GM18858 (cell line): ENCODE measurements at regions not wholly inside any gene's neighbourhood (a gene's known extent, or its start where the extent isn't known, plus 50 kb on each side); places are given as distances from the start of the nearest gene placed in this dataset.

Experiments used
- ATAC-seq: cut with Tn5 transposase; IDR thresholded peaks from one replicate; pipeline ENCODE4 v1.9.1; 2021; ENCODE audit not compliant: unreplicated experiment

DNA sequence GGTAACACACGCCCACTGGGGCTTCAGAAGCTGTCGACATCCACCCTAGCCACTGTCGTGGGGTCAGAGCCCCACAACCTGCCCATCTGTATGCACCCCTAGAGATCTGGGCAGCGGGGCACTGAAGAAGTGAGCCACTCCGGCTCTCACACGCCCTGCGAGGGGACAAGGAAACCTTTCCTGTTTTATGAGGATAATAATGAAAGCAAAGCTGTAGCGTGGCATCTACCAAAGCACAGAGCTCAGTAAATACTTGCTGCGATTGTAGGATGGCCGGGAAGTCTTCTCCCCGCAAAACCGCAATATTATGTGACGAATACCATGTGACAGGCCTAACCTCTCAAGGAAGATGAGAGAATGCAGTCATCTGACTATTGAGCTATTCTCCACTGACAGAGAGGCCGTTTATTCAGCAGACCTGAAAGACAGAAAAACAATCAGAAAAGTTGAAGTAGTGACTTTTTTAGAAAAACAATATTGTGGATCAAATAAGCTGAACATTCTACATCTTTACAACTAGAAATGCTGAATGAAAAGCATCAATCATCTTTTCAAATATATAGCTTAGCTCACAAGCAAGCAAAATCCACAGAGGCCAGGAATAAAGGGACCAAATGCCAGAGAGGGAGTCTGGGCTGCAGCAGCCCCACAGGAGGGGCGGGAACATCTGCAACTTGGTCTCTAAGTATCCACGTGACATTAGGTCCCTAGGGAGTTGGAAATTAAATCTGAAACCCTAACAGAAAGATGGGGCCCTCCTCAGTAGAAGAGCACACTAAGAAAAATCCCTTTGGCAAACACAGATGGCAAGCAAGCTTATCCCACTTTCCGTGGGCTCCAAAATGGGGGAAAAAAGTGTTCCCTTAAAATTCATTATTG is 207.8 kb downstream of the TTLL2 start:
- ATAC-seq = no peak

GRCh38 chr6:167533851-167534250 is 209.0 kb downstream of the TTLL2 start:
- no peak for ATAC-seq

- ATAC-seq = no peak
Measured at GRCh38 chr6:167537816-167538215, 212.9 kb downstream of the TTLL2 start.

GRCh38 chr6:167538746-167539145 is 213.9 kb downstream of the TTLL2 start:
- no peak for ATAC-seq

DNA sequence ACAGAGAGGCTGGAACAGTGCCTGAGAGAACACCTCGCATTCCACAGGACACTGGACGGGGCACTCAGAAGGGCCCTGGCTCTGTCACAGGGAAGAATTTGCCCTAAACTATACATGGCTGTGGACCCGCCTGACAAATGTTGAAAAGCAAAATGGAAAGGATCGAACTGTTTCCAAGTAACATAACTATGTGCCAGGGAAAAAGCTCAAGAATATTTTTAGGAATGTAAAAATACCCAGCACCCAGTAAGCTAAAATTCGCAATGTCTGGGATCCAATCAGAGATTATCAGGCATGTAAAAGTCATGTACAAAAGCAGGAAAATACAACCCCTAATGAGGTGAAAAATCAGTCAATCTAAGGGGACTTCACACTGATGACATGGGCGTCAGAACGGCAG is 215.9 kb downstream of the TTLL2 start:
- ATAC-seq = no peak

DNA sequence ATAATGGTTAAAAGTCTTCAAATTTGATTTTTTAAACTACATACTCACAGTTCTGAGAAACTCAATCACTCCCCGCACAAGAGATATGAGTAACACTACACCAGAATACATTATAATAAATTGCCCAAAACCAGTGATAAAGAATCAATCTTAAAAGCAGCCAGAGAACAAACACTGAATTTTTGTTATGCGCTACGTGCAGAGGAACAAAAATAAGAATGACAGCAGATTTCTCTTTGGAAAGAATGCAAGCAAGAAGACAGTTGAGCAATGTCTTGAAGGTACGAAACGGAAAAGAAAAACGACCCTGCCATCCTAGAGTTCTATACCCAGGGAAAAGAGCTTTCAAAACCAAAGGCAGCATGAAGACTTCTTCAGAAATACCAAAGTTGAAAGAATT is 216.7 kb downstream of the TTLL2 start:
- ATAC-seq = no peak

DNA sequence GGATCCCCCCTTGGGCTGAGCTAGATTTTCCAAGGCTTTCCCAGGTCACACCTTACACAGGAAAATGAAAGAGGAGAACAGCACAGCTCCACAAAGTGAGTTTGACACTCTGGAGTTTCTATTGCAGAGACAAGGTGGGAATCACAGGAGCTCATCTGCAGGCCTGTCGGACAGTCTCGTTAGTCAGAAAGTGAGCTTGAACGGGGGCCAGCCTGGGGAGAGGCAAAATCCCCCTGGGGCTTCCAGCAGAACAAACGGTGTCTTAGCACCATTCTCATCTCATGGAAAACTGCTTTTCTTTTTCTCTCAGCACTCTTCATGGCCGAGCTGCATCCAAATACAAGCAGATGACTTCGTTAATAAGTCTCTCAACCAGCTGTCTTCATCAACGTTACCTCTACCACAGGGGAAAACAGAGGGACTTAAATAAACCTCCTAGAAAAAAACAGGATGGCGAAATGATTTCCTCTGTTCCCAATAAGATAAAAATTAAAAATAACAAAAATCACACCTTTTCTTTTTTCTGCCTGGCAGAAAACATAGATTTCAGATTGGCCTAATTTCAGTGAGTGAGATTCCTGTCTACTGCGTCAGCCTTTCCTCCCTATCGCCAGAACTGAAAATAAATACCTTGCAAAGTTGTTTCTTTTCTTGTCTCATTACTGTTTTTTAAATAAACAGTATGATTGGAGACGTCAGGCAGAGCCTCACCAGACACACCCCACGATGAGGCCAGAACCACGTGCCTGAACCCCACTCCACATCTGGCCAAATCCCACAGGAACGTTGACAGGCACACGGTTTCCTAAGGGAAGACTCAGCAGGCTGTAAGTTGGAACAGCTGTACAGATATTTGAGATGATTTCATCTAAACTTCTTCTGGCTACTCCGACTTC is 219.0 kb downstream of the TTLL2 start:
- no peak for ATAC-seq

DNA sequence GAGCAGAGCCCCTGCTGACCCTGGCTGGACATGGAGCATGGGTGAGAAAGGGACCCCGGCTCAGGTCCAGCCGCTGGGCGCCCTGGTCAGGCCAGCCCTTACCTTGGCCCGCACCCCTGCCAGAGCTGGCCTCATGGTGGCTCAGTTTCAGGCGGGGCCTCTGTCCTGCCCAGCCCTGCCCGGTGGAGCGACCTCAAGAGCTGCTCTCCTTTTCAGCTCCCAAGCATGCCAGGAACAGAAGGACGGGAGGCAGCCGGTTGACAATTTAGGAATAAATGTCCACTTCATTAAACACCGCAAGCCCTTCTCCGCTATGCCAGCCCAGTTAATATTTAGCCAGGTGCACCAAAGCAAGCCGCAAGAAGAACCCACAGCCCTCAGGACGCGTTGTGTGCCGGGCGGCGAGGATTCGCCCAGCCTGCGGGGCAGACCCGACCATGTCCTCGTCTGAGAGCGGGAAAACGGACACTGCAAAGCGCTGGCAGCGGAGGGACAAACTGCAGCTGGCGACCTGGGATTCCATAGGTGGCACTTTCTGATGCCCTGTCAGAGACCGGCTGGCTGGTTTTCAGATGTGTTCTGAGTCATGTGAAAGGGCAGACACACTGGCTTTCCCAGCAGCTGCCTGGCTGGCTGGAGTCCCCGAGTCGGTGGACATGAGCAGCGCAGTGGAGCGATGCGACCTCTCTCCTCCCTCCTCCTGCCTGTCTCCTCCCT is 221.9 kb downstream of the TTLL2 start:
- ATAC-seq = no peak

DNA sequence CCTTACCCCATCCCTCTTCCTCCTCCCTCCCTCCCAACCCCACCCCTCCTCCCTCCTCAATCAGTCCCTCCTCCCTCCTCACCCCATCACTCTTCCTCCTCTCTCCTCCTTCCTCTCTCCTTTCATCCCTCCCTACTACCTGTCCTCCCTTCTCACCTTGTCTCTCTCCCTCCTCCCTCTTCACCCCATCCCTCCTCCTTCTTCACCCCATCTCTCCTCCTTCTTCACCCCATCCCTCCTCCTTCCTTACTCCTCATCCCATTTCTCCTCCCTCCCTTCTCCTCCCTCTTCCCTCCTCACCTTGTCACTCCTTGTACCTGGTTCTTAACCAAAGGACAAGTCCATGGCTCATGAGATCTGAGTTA is 222.4 kb downstream of the TTLL2 start:
- ATAC-seq = no peak

GRCh38 chr6:167547751-167548150 is 222.9 kb downstream of the TTLL2 start:
- no peak for ATAC-seq

GRCh38 chr6:167548451-167548850 is 223.6 kb downstream of the TTLL2 start:
- no peak for ATAC-seq

DNA sequence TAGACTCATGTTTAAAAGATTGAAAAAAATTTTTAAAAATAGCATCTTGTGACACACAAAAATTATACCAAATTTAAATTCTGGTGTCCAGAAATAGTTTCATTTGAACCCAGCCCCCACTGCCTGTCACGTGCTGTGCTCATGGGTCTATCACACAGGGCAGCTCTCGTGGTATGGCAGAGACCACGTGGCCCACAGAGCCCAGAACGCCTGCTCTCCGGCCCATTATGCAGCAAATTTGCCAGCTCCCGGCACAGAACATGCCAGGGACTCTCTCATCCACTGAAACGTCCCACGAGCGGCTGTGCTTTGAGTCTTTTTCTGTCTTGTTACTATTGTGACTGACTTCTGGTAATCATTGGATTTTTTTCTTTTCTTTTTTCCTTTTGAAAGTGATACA is 224.3 kb downstream of the TTLL2 start:
- ATAC-seq = no peak

- no peak for ATAC-seq
Measured at GRCh38 chr6:167550941-167551627, 226.2 kb downstream of the TTLL2 start.

DNA sequence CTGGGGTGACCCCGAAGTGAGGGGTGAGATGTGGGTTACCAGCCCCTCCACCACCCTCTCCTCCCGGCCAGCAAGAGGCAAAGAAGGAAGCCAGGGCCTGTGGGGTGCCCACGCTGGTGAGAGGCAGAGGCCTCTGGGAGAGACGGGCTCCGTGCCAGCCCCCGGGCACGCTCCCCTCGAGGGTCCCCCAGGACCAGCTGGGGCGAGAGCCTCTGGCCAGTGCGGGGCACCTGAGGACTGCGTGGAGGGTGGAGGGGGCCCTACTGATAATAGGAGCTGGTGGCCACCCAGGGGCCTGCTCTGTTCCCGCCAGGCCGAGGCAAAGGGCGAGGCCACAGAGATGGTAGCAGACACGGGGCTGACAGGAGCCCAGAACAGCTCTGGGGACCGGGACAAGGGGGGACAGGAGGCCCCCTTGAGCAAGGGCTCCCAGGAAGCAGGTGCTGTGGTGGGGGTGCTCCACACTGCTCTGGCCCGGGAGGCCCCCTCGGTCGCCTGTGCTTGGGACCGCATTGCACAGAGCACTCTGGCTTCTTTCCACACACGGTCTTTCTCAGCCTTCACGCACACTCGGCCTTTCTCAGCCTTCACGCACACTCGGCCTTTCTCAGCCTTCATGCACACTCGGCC is 226.9 kb downstream of the TTLL2 start:
- no peak for ATAC-seq

GRCh38 chr6:167552258-167552630 is 227.4 kb downstream of the TTLL2 start:
- no peak for ATAC-seq

DNA sequence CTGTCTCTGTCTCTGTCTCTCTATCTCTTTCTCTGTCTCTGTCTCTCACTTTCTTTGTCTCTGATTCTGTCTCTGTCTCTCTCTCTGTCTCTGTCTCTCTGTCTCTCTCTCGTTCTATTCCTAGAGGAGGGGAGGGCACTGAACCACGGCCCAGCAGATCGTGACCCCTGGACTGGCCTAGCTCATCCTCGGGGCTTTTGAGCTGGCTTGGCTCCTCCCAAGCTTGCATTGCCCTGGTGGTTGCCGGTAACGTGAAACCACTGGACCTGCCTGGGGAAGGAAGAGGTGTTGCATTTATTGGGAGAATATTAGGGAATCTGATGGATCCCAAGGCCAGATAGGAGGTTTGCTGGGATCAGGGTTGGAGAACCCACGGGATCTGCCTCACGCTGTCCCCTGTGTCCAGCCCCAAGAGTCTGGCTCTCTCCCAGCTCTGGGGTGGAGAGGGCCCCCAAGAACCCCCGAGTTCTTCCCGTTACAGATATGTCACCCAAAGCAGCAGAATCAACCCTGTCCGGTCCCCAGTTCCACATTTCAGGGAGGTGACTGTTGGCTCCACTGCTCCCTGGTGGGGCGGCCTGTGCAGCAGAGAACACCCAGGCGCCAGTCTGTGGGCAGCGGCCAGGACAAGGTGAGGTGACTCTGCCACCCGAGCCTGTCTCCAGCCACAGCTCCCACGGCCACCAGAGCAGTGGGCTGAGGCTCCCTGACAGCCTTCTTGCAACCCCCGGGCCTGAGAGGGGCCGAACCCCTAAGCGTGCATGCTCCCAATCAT is 228.3 kb downstream of the TTLL2 start:
- no peak for ATAC-seq

GRCh38 chr6:167553736-167554119 is 228.8 kb downstream of the TTLL2 start:
- no peak for ATAC-seq

DNA sequence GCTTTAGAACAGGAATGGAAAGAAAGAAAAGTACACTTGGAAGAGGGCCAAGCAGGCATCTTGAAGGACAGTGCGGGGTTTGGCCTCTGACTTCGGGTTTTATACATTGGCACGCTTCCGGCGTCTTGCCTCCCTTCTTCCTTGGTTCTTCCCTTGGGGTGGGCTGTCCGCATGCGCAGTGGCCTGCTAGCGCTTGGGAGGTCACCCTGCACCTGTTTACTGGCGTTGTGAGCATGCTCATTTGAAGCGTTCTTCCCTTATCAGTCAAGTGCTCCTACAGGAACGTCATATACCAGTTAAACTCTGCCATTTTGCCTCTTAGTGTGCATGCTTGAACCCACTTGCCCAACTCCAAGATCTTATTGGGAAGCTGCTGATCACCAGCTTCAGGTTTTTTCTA is 230.0 kb downstream of the TTLL2 start:
- no peak for ATAC-seq

DNA sequence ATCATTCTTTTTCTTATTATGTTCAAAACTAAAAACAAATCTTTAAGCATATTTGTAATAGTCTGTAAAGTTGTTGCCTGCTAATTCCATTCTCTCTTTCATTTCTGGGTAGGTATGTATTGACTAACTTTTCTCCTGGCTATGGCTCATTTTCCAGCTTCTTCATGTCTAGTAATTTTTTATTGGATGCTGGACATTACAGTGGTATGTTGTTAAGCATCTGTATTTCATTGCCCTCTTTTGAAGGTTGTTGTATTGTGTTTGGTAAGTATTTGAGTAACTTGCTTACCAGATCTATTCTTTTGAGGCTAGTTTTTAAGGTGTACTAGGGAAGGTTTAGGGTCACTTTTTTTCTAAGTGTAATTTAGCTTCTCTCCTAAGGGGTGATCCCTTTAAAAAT is 230.9 kb downstream of the TTLL2 start:
- no peak for ATAC-seq

DNA sequence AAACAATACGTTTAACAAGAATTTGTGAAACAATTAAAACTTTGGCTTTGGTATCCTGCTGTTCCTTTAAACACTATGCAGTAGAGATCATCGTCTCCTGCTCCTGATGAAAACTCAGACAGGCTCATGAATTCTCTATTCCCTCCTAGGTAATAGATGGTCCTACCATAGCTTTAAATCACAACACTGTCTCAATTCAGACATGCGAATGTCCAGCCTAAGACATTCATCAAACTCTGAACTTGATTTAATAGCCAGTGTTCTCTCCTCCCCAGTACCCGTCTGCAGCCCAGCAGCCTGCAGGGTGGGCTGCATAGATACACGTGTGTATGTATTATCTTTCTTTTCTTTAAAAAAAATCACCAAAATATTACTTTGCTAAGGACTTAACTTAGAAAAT is 232.8 kb downstream of the TTLL2 start:
- ATAC-seq = no peak
